HL-60 (cell line): ENCODE measurements at regions not wholly inside any gene's neighbourhood (a gene's known extent, or its start where the extent isn't known, plus 50 kb on each side); places are given as distances from the start of the nearest gene placed in this dataset.

Source experiments
- DNase-seq, 2 experiments: peaks; one replicate each; pipeline ENCODE4 v3.0.0-alpha.2; 2010 to 2020; ENCODE audit warnings: low read depth in 1 of 2, low spot score in 1 of 2
- H3K27ac ChIP-seq: fragments of 250-450 bp; sonication (Bioruptor Pico); replicated peaks from 2 replicates; pipeline ENCODE4 v1.5.1; 2020; ENCODE audit warnings: mild to moderate bottlenecking, moderate library complexity
- H3K27me3 ChIP-seq: fragments of 250-450 bp; sonication (Bioruptor Pico); 2 replicates; pipeline ENCODE4 v1.5.1; 2021; ENCODE audit warnings: mild to moderate bottlenecking, moderate library complexity; ENCODE audit not compliant: insufficient read depth, poor library complexity, severe bottlenecking
- H3K4me3 ChIP-seq: replicated peaks from 2 replicates; pipeline ENCODE4 v1.5.1; 2011; ENCODE audit warnings: mild to moderate bottlenecking, control low read depth, low read length; ENCODE audit not compliant: insufficient read depth
- CTCF ChIP-seq: IDR thresholded peaks from one replicate; pipeline ENCODE4 v1.5.1; 2011; ENCODE audit warnings: low read length, control low read depth, inconsistent platforms; ENCODE audit not compliant: insufficient read depth
- GABPA ChIP-seq: IDR thresholded peaks from 2 replicates; pipeline ENCODE4 v1.6.1; 2012; ENCODE audit warnings: low read depth
- POLR2AphosphoS5 ChIP-seq: IDR thresholded peaks from 2 replicates; pipeline ENCODE4 v1.6.1; 2012; ENCODE audit warnings: low read depth
- REST ChIP-seq: IDR thresholded peaks from 2 replicates; pipeline ENCODE4 v1.6.1; 2012; ENCODE audit warnings: low read depth; ENCODE audit not compliant: insufficient replicate concordance
- SPI1 ChIP-seq: IDR thresholded peaks from 2 replicates; pipeline ENCODE4 v1.6.1; 2012; ENCODE audit warnings: low read depth, mild to moderate bottlenecking, borderline replicate concordance

GRCh38 chr7:16365952-16366351 lies 55.4 kb downstream of the CRPPA start:
- Histone ChIP-seq H3K4me3 (no peak overlapping the region), H3K27ac (no peak overlapping the region), H3K27me3 (no peaks in the 10 kb centered on the region)
- no peak for DNase-seq
- TF ChIP-seq POLR2AphosphoS5 (no peak), CTCF (no peak), REST (no peak)

- H3K27ac ChIP-seq = no peak overlapping the region
- DNase-seq = no peak
- H3K4me3 ChIP-seq = no peak overlapping the region
- H3K27me3 ChIP-seq = no peaks in the 10 kb centered on the region
- TF ChIP-seq REST (no peak), SPI1 (no peak), POLR2AphosphoS5 (no peak), CTCF (no peak), GABPA (no peak)
These were observed 56.2 kb downstream of the CRPPA start for GRCh38 chr7:16365177-16365576.

GRCh38 chr7:16359216-16359615 lies 62.1 kb downstream of the CRPPA start:
- Histone ChIP-seq H3K27ac (no peak overlapping the region), H3K27me3 (no peaks in the 10 kb centered on the region), H3K4me3 (no peak overlapping the region)
- no peak for DNase-seq
- TF ChIP-seq CTCF (no peak), REST (no peak), POLR2AphosphoS5 (no peak), SPI1 (no peak), GABPA (no peak)
